ENCODE measurements at regions not wholly inside any gene's neighbourhood (a gene's known extent, or its start where the extent isn't known, plus 50 kb on each side); places are given as distances from the start of the nearest gene placed in this dataset.

- no TSS peak for BruUV-seq (replicated peaks)
- intact Hi-C loops (cut with micrococcal nuclease): no loop called here
- TF ChIP-seq TCF7L2 (IDR thresholded peaks at IDR 0.05; ENCODE audit: borderline replicate concordance, extremely low read depth, insufficient read depth, insufficient read length) (no peak), RAD21 (IDR thresholded peaks at IDR 0.05; ENCODE audit: low read depth) (no peak), CTCF (IDR thresholded peaks at IDR 0.05 in 2 of 3, conservative IDR thresholded peaks at IDR 0.05 in 1 of 3; ENCODE audit: borderline replicate concordance in 1 of 3, insufficient read depth in 1 of 3, low read depth in 2 of 3, low read length in 2 of 3) (no peak), POLR2A (IDR thresholded peaks at IDR 0.05; ENCODE audit: borderline replicate concordance, extremely low read depth, insufficient read depth, insufficient read length) (no peak), ELF1 (IDR thresholded peaks at IDR 0.05; ENCODE audit: borderline replicate concordance, low read depth) (no peak), POLR2AphosphoS5 (IDR thresholded peaks at IDR 0.05; ENCODE audit: low read depth, low read length) (no peak), JUND (IDR thresholded peaks at IDR 0.05) (no peak), EZH2phosphoT487 (IDR thresholded peaks at IDR 0.05; ENCODE audit: borderline replicate concordance) (no peak), CEBPB (IDR thresholded peaks at IDR 0.05; ENCODE audit: low read depth) (no peak), FOSL1 (IDR thresholded peaks at IDR 0.05; ENCODE audit: low read depth) (no peak), EGR1 (IDR thresholded peaks at IDR 0.05; ENCODE audit: low read depth) (no peak), SP1 (IDR thresholded peaks at IDR 0.05; ENCODE audit: low read depth) (no peak), EZH2 (IDR thresholded peaks at IDR 0.05) (no peak)
- TF ChIP-seq, protein P1, sequence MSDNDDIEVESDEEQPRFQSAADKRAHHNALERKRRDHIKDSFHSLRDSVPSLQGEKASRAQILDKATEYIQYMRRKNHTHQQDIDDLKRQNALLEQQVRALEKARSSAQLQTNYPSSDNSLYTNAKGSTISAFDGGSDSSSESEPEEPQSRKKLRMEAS (IDR thresholded peaks at IDR 0.05): no peak
- TF ChIP-seq, protein P2, sequence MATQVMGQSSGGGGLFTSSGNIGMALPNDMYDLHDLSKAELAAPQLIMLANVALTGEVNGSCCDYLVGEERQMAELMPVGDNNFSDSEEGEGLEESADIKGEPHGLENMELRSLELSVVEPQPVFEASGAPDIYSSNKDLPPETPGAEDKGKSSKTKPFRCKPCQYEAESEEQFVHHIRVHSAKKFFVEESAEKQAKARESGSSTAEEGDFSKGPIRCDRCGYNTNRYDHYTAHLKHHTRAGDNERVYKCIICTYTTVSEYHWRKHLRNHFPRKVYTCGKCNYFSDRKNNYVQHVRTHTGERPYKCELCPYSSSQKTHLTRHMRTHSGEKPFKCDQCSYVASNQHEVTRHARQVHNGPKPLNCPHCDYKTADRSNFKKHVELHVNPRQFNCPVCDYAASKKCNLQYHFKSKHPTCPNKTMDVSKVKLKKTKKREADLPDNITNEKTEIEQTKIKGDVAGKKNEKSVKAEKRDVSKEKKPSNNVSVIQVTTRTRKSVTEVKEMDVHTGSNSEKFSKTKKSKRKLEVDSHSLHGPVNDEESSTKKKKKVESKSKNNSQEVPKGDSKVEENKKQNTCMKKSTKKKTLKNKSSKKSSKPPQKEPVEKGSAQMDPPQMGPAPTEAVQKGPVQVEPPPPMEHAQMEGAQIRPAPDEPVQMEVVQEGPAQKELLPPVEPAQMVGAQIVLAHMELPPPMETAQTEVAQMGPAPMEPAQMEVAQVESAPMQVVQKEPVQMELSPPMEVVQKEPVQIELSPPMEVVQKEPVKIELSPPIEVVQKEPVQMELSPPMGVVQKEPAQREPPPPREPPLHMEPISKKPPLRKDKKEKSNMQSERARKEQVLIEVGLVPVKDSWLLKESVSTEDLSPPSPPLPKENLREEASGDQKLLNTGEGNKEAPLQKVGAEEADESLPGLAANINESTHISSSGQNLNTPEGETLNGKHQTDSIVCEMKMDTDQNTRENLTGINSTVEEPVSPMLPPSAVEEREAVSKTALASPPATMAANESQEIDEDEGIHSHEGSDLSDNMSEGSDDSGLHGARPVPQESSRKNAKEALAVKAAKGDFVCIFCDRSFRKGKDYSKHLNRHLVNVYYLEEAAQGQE (IDR thresholded peaks at IDR 0.05; ENCODE audit: low read depth): no peak
- ChIA-PET CTCF (no interaction called here), POLR2A (no interaction called here), RAD21 (ENCODE audit: low non-redundant PET in 1 of 2, low total read pairs in 2 of 2, uncharacterized antibody in 2 of 2, unreplicated experiment in 2 of 2) (no interaction called here)
- DNase-seq (ENCODE audit: low read depth, low spot score) (no peak), ATAC-seq (no peak)
- peaks cover 8 to 15% of the 10 kb centered on the region in 2 experiments; a peak in 2 of 4 replicates for H3K4me1 ChIP-seq (ENCODE audit: control insufficient read depth in 1 of 2, insufficient read depth in 2 of 2, low read length in 2 of 2)
- no peaks in the 10 kb centered on the region for H3K9me2 ChIP-seq (ENCODE audit: insufficient read depth)
- no peaks in the 10 kb centered on the region for H3K9me3 ChIP-seq (ENCODE audit: control insufficient read depth in 1 of 2, insufficient read depth in 1 of 2, low read depth in 1 of 2, low read length in 2 of 2)
- H3K27me3 ChIP-seq (ENCODE audit: insufficient read depth, low read length): no peaks in the 10 kb centered on the region
- no peak overlapping the region for H3K27ac ChIP-seq (ENCODE audit: low read depth, low read length)
- H4K20me1 ChIP-seq (ENCODE audit: insufficient read depth): no peaks in the 10 kb centered on the region
- no peak overlapping the region for H3K4me3 ChIP-seq (replicated peaks in 1 of 2; ENCODE audit: low read depth in 1 of 2, low read length in 2 of 2)
- H3K4me2 ChIP-seq (ENCODE audit: low read length): no peak overlapping the region
- H3K9ac ChIP-seq (ENCODE audit: low read length): no peak overlapping the region
- no peaks in the 10 kb centered on the region for H3K36me3 ChIP-seq (ENCODE audit: control insufficient read depth in 1 of 2, insufficient read depth in 2 of 2, low read length in 2 of 2)
- no peak overlapping the region for H2AFZ ChIP-seq (ENCODE audit: low read depth, low read length, poor library complexity, severe bottlenecking)
- H3K79me2 ChIP-seq (ENCODE audit: insufficient read depth, low read length): no peaks in the 10 kb centered on the region
These were observed 258.0 kb upstream of the HABP2 start for GRCh38 chr10:113294868-113295267.
